GM12891 (cell line): ENCODE measurements at regions not wholly inside any gene's neighbourhood (a gene's known extent, or its start where the extent isn't known, plus 50 kb on each side); places are given as distances from the start of the nearest gene placed in this dataset.

Experiments
- POLR2A ChIP-seq: IDR thresholded peaks from 2 replicates; pipeline ENCODE4 v1.6.1; 2011; ENCODE audit warnings: low read depth, low read length, control low read depth
- POLR2AphosphoS5 ChIP-seq: IDR thresholded peaks from 2 replicates; pipeline ENCODE4 v1.6.1; 2011; ENCODE audit warnings: low read depth, low read length, control low read depth
- SPI1 ChIP-seq: IDR thresholded peaks from 2 replicates; pipeline ENCODE4 v1.6.1; 2011; ENCODE audit warnings: low read depth, low read length, control low read depth
- TAF1 ChIP-seq: IDR thresholded peaks from 2 replicates; pipeline ENCODE4 v1.6.1; 2011; ENCODE audit warnings: low read depth, low read length, control low read depth

DNA sequence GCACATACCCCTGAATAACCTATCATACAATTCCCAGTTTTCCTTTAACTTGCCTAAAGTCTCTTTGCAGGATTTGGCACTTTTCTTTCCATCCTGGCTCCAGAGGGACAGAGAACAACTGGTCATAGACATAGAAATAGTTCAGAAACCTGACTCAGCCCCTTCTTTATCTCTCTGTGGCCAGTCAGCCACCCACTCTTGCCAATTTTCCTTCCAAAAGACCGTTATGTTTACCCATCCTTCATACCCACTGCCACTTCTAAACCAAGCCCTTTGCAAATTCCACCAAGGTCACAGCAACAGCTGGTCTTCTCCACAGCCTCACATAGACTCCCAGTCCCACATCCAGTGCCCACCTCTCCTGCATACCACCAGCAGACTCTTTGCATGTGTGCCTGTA, 127.2 kb upstream of the FGGY start:
- no peak for TF ChIP-seq POLR2A
- TF ChIP-seq TAF1 = no peak
- no peak for TF ChIP-seq POLR2AphosphoS5
- TF ChIP-seq SPI1 = no peak
